CD4-positive, CD25-positive, alpha-beta regulatory T cell (primary cell): ENCODE measurements at regions not wholly inside any gene's neighbourhood (a gene's known extent, or its start where the extent isn't known, plus 50 kb on each side); places are given as distances from the start of the nearest gene placed in this dataset.
"Not testable (repeated sequence)": the region's sequence is repeated elsewhere in the genome, so short reads cannot be mapped to it uniquely, and the experiment has no call there.

ENCODE experiments used
- ATAC-seq, 2 donors: fragments of 150-1000 bp; cut with Tn5 transposase; one replicate each; pipeline ENCODE4 v1.10.0; 2021; ENCODE audit warnings: low read depth in 2 of 2, moderate number of reproducible peaks in 2 of 2, moderate library complexity in 1 of 2
- DNase-seq, 3 donors: peaks; one replicate each; pipeline versions ENCODE4 v3.0.0 to v3.0.0-alpha.2; 2012 to 2022; ENCODE audit warnings: mixed read lengths in 1 of 3
- H3K27ac ChIP-seq: one replicate; pipeline ENCODE4 v1.7.0; 2013; ENCODE audit warnings: mild to moderate bottlenecking, low read length; ENCODE audit not compliant: insufficient read depth, poor library complexity, severe bottlenecking
- H3K27me3 ChIP-seq: one replicate; pipeline ENCODE4 v1.7.0; 2013; ENCODE audit warnings: low read length; ENCODE audit not compliant: control insufficient read depth, insufficient read depth
- H3K36me3 ChIP-seq: one replicate; pipeline ENCODE4 v1.7.0; 2013; ENCODE audit warnings: mild to moderate bottlenecking, low read length, moderate library complexity; ENCODE audit not compliant: control insufficient read depth, insufficient read depth
- H3K4me1 ChIP-seq: 2 replicates; pipeline ENCODE4 v1.7.0; 2013; ENCODE audit warnings: mild to moderate bottlenecking, low read length; ENCODE audit not compliant: insufficient read depth, control insufficient read depth, poor library complexity, severe bottlenecking
- H3K4me3 ChIP-seq: one replicate; pipeline ENCODE4 v1.7.0; 2013; ENCODE audit warnings: low read depth, mild to moderate bottlenecking, low read length, moderate library complexity
- H3K9me3 ChIP-seq, 2 experiments: 1 replicate in 1 of 2; 2 replicates in 1 of 2; pipeline ENCODE4 v1.7.0; 2013; ENCODE audit warnings: low read length in 2 of 2, mild to moderate bottlenecking in 1 of 2, moderate library complexity in 1 of 2; ENCODE audit not compliant: control insufficient read depth in 2 of 2
- H3K27ac Mint-ChIP-seq, 3 donors: one replicate each; pipeline ENCODE4 v1.8.0; 2020 to 2022; ENCODE audit warnings: mild to moderate bottlenecking in 3 of 3, mixed read lengths in 3 of 3, moderate library complexity in 2 of 3
- H3K27me3 Mint-ChIP-seq: one replicate; pipeline ENCODE4 v1.8.0; 2022; ENCODE audit warnings: mild to moderate bottlenecking, mixed read lengths
- H3K36me3 Mint-ChIP-seq: one replicate; pipeline ENCODE4 v1.8.0; 2020; ENCODE audit warnings: mixed read lengths
- H3K4me1 Mint-ChIP-seq, 4 donors: one replicate each; pipeline ENCODE4 v1.8.0; 2020 to 2022; ENCODE audit warnings: mixed read lengths in 4 of 4, mild to moderate bottlenecking in 1 of 4
- H3K4me3 Mint-ChIP-seq, 4 donors: one replicate each; pipeline ENCODE4 v1.8.0; 2020 to 2022; ENCODE audit warnings: mild to moderate bottlenecking in 4 of 4, mixed read lengths in 4 of 4, moderate library complexity in 3 of 4
- H3K9me3 Mint-ChIP-seq, 7 donors: one replicate each; pipeline ENCODE4 v1.8.0; 2020 to 2022; ENCODE audit warnings: mixed read lengths in 7 of 7, mild to moderate bottlenecking in 3 of 7, moderate library complexity in 2 of 7

- H3K4me1 ChIP-seq = no peaks in the 10 kb centered on the region
- H3K4me1 Mint-ChIP-seq = peaks cover 0 to 2% (median 0%) of the 10 kb centered on the region in 4 donors
- H3K4me3 ChIP-seq = no peak overlapping the region
These were observed 66.7 kb upstream of the CYP1B1 start for GRCh38 chr2:38142627-38143026.

GRCh38 chr2:38141501-38141900 lies 65.5 kb upstream of the CYP1B1 start:
- no peak overlapping the region for H3K27ac Mint-ChIP-seq
- Histone ChIP-seq H3K4me1 (no peaks in the 10 kb centered on the region), H3K9me3 (peaks cover 0 to 8% of the 10 kb centered on the region in 2 experiments), H3K4me3 (no peak overlapping the region), H3K27me3 (peaks cover 10% of the 10 kb centered on the region), H3K36me3 (no peaks in the 10 kb centered on the region), H3K27ac (no peak overlapping the region)
- DNase-seq (no peak), ATAC-seq (no peak)
- H3K27me3 Mint-ChIP-seq = peaks cover 17% of the 10 kb centered on the region
- H3K4me1 Mint-ChIP-seq = no peaks in the 10 kb centered on the region
- H3K36me3 Mint-ChIP-seq = no peaks in the 10 kb centered on the region
- peaks cover 0 to 6% (median 0%) of the 10 kb centered on the region in 7 donors for H3K9me3 Mint-ChIP-seq
- H3K4me3 Mint-ChIP-seq = no peak overlapping the region

More at GRCh38 chr2:38142627-38143026, 66.7 kb upstream of the CYP1B1 start:
- H3K27ac ChIP-seq = no peak overlapping the region
- no peak overlapping the region for H3K4me3 Mint-ChIP-seq
- H3K27ac Mint-ChIP-seq = no peak overlapping the region
- no peaks in the 10 kb centered on the region for H3K36me3 ChIP-seq
- peaks cover 10% of the 10 kb centered on the region for H3K27me3 ChIP-seq
- H3K36me3 Mint-ChIP-seq = no peaks in the 10 kb centered on the region
- ATAC-seq (no peak), DNase-seq (no peak)
- peaks cover 0 to 2% (median 0%) of the 10 kb centered on the region in 7 donors for H3K9me3 Mint-ChIP-seq
- peaks cover 0 to 8% of the 10 kb centered on the region in 2 experiments for H3K9me3 ChIP-seq
- H3K27me3 Mint-ChIP-seq = peaks cover 11% of the 10 kb centered on the region

- Mint-ChIP-seq H3K9me3 (peaks cover 0 to 10% (median 0%) of the 10 kb centered on the region in 7 donors), H3K4me3 (no peak overlapping the region)
- H3K4me1 ChIP-seq = no peaks in the 10 kb centered on the region
These were observed 63.0 kb upstream of the CYP1B1 start for GRCh38 chr2:38138996-38139395.

GRCh38 chr2:38138419-38138818 lies 62.5 kb upstream of the CYP1B1 start:
- no peak overlapping the region for H3K4me3 ChIP-seq
- ATAC-seq (no peak), DNase-seq (no peak)
- H3K9me3 ChIP-seq = no peaks in the 10 kb centered on the region
- no peak overlapping the region for H3K27ac ChIP-seq
- Mint-ChIP-seq H3K36me3 (no peaks in the 10 kb centered on the region), H3K4me3 (no peak overlapping the region), H3K27me3 (peaks cover 20% of the 10 kb centered on the region), H3K4me1 (no peaks in the 10 kb centered on the region), H3K27ac (no peak overlapping the region), H3K9me3 (peaks cover 0 to 10% (median 0%) of the 10 kb centered on the region in 7 donors)
- no peaks in the 10 kb centered on the region for H3K4me1 ChIP-seq
- no peaks in the 10 kb centered on the region for H3K36me3 ChIP-seq
- peaks cover 7% of the 10 kb centered on the region for H3K27me3 ChIP-seq

More at GRCh38 chr2:38138996-38139395, 63.0 kb upstream of the CYP1B1 start:
- peaks cover 20% of the 10 kb centered on the region for H3K27me3 Mint-ChIP-seq
- no peak overlapping the region for H3K4me3 ChIP-seq
- no peaks in the 10 kb centered on the region for H3K36me3 Mint-ChIP-seq
- peaks cover 0 to 5% of the 10 kb centered on the region in 2 experiments for H3K9me3 ChIP-seq
- ATAC-seq (no peak), DNase-seq (no peak)
- peaks cover 10% of the 10 kb centered on the region for H3K27me3 ChIP-seq
- H3K27ac Mint-ChIP-seq = no peak overlapping the region
- H3K27ac ChIP-seq = no peak overlapping the region
- no peaks in the 10 kb centered on the region for H3K36me3 ChIP-seq
- H3K4me1 Mint-ChIP-seq = no peaks in the 10 kb centered on the region

- H3K9me3 ChIP-seq, H3K4me3 ChIP-seq, H3K4me1 Mint-ChIP-seq, DNase-seq, H3K27me3 ChIP-seq, H3K4me3 Mint-ChIP-seq, H3K27ac Mint-ChIP-seq, ATAC-seq, H3K36me3 ChIP-seq, H3K27ac ChIP-seq, H3K4me1 ChIP-seq, H3K36me3 Mint-ChIP-seq: not testable (repeated sequence)
- Mint-ChIP-seq H3K9me3 (peaks cover 0 to 10% (median 0%) of the 10 kb centered on the region in 7 donors), H3K27me3 (peaks cover 20% of the 10 kb centered on the region)
These were observed 62.0 kb upstream of the CYP1B1 start for GRCh38 chr2:38137958-38138357.

GRCh38 chr2:38131676-38132075 lies 55.7 kb upstream of the CYP1B1 start:
- ATAC-seq = no peak
- Mint-ChIP-seq H3K9me3 (peaks cover 0 to 13% (median 4%) of the 10 kb centered on the region in 7 donors), H3K27ac (no peak overlapping the region), H3K27me3 (peaks cover 4% of the 10 kb centered on the region), H3K4me3 (no peak overlapping the region), H3K36me3 (no peaks in the 10 kb centered on the region), H3K4me1 (no peaks in the 10 kb centered on the region)
- Histone ChIP-seq H3K4me3 (no peak overlapping the region), H3K9me3 (peaks cover 0 to 6% of the 10 kb centered on the region in 2 experiments), H3K27me3 (no peaks in the 10 kb centered on the region), H3K27ac (no peak overlapping the region), H3K4me1 (no peaks in the 10 kb centered on the region), H3K36me3 (no peaks in the 10 kb centered on the region)
- no peak for DNase-seq

GRCh38 chr2:38130876-38131275 lies 54.9 kb upstream of the CYP1B1 start:
- peaks cover 0 to 19% (median 6%) of the 10 kb centered on the region in 7 donors for H3K9me3 Mint-ChIP-seq
- Histone ChIP-seq H3K27me3 (no peaks in the 10 kb centered on the region), H3K27ac (no peak overlapping the region), H3K36me3 (no peaks in the 10 kb centered on the region), H3K4me1 (no peaks in the 10 kb centered on the region), H3K4me3 (no peak overlapping the region), H3K9me3 (peaks cover 0 to 6% of the 10 kb centered on the region in 2 experiments)
- no peaks in the 10 kb centered on the region for H3K36me3 Mint-ChIP-seq
- no peak for ATAC-seq
- no peaks in the 10 kb centered on the region for H3K4me1 Mint-ChIP-seq
- peaks cover 4% of the 10 kb centered on the region for H3K27me3 Mint-ChIP-seq
- H3K4me3 Mint-ChIP-seq = no peak overlapping the region
- DNase-seq = peak in 1 of 3 donors; percentile 52
- no peak overlapping the region for H3K27ac Mint-ChIP-seq

- H3K9me3 ChIP-seq = peaks cover 0 to 6% of the 10 kb centered on the region in 2 experiments
- no peak for ATAC-seq
- no peaks in the 10 kb centered on the region for H3K4me1 ChIP-seq
- peaks cover 4% of the 10 kb centered on the region for H3K27me3 Mint-ChIP-seq
- H3K4me3 ChIP-seq = no peak overlapping the region
- H3K4me3 Mint-ChIP-seq = no peak overlapping the region
- DNase-seq = peak in 1 of 3 donors; percentile 29
- H3K27ac Mint-ChIP-seq = no peak overlapping the region
- H3K4me1 Mint-ChIP-seq = no peaks in the 10 kb centered on the region
- peaks cover 0 to 23% (median 4%) of the 10 kb centered on the region in 7 donors for H3K9me3 Mint-ChIP-seq
- H3K36me3 ChIP-seq = no peaks in the 10 kb centered on the region
- no peaks in the 10 kb centered on the region for H3K36me3 Mint-ChIP-seq
- H3K27me3 ChIP-seq = no peaks in the 10 kb centered on the region
- no peak overlapping the region for H3K27ac ChIP-seq
These were observed 54.0 kb upstream of the CYP1B1 start for GRCh38 chr2:38129987-38130386.
